Hepatocyte (in vitro differentiated cells): ENCODE measurements at regions not wholly inside any gene's neighbourhood (a gene's known extent, or its start where the extent isn't known, plus 50 kb on each side); places are given as distances from the start of the nearest gene placed in this dataset.

ENCODE experiments used
- CTCF ChIP-seq: fragments of 200-600 bp; sonication (generic); IDR thresholded peaks from 2 replicates; pipeline ENCODE4 v1.5.1; 2016; ENCODE audit warnings: antibody characterized with exemption, mild to moderate bottlenecking; ENCODE audit not compliant: poor library complexity
- EZH2 ChIP-seq: fragments of 200-600 bp; sonication (generic); IDR thresholded peaks from 2 replicates; pipeline ENCODE4 v1.6.1; 2016; ENCODE audit warnings: antibody characterized with exemption, mild to moderate bottlenecking, borderline replicate concordance

GRCh38 chr21:35134309-35134708 is 85.2 kb upstream of the RUNX1 start:
- TF ChIP-seq CTCF (no peak), EZH2 (no peak)
